Gastrocnemius medialis (tissue), 4 donors: ENCODE measurements at regions not wholly inside any gene's neighbourhood (a gene's known extent, or its start where the extent isn't known, plus 50 kb on each side); places are given as distances from the start of the nearest gene placed in this dataset.

Source experiments
- ATAC-seq, 2 donors: fragments of 150-250 bp; one replicate each; pipeline ENCODE4 v1.9.1; 2016
- DNase-seq, 2 donors: peaks; one replicate each; pipeline ENCODE4 v3.0.0-alpha.2; 2019
- H3K27ac ChIP-seq, 4 donors: fragments of 200-600 bp; sonication (generic); 1 replicate in 1 of 4; 2 replicates in 3 of 4; pipeline ENCODE4 v1.5.1; 2016 to 2018; ENCODE audit warnings: mild to moderate bottlenecking in 2 of 4, moderate library complexity in 1 of 4
- H3K27me3 ChIP-seq, 3 donors: fragments of 200-600 bp; sonication (generic) in 2 of 3; 1 replicate in 1 of 3; 2 replicates in 2 of 3; pipeline versions ENCODE4 v1.5.1 to v1.6.0; 2016 to 2019; ENCODE audit warnings: mild to moderate bottlenecking in 1 of 3, moderate library complexity in 1 of 3
- H3K36me3 ChIP-seq, 2 donors: fragments of 200-600 bp; sonication (generic) in 1 of 2; one replicate each; pipeline ENCODE4 v1.5.1; 2017 to 2018
- H3K4me1 ChIP-seq, 2 donors: fragments of 200-600 bp; sonication (generic) in 1 of 2; one replicate each; pipeline ENCODE4 v1.5.1; 2016 to 2017; ENCODE audit warnings: mild to moderate bottlenecking in 2 of 2
- H3K4me3 ChIP-seq, 4 donors: fragments of 200-600 bp; sonication (generic) in 3 of 4; 1 replicate in 1 of 4; 2 replicates in 3 of 4; pipeline ENCODE4 v1.5.1; 2016 to 2019; ENCODE audit warnings: mild to moderate bottlenecking in 2 of 4
- H3K9me3 ChIP-seq, 3 donors: fragments of 200-600 bp; sonication (generic) in 2 of 3; 1 replicate in 1 of 3; 2 replicates in 2 of 3; pipeline ENCODE4 v1.5.1; 2016 to 2019
- CTCF ChIP-seq, 5 experiments: fragments of 450-650 bp in 3 of 5; fragments of 200-600 bp in 2 of 5; sonication (generic) in 2 of 5; IDR thresholded peaks in 4 of 5; conservative IDR thresholded peaks in 1 of 5; 1 replicate in 4 of 5; 2 replicates in 1 of 5; pipeline ENCODE4 v1.5.1; 2016 to 2019; ENCODE audit warnings: antibody characterized with exemption in 5 of 5, mild to moderate bottlenecking in 3 of 5, moderate library complexity in 3 of 5
- POLR2A ChIP-seq, 2 donors: fragments of 450-650 bp; IDR thresholded peaks; one replicate each; pipeline ENCODE4 v1.6.1; 2017; ENCODE audit warnings: antibody characterized with exemption in 2 of 2, mild to moderate bottlenecking in 2 of 2, moderate library complexity in 2 of 2
- in situ Hi-C, 4 donors: fragments of 200-750 bp; cut with MboI; loops; one replicate each; pipeline versions ENCODE4 v1.15.0 to v1.8.0; 2017; ENCODE audit warnings: low sequenced_read_pairs in 4 of 4
- intact Hi-C: fragments of 100-400 bp; cut with DNase I; formaldehyde crosslinking; loops from one replicate; pipeline ENCODE4 v1.15.1; 2023; ENCODE audit warnings: low total_unique reads

GRCh38 chr21:22885079-22885478 is 1886.9 kb downstream of the NCAM2 start:
- ATAC-seq: no peak
- TF ChIP-seq CTCF (IDR thresholded peaks at IDR 0.05 in 4 of 5, conservative IDR thresholded peaks at IDR 0.05 in 1 of 5) (no peak), POLR2A (IDR thresholded peaks at IDR 0.05) (no peak)
- in situ Hi-C loops: no loop called here
- no peaks in the 10 kb centered on the region for H3K27me3 ChIP-seq
- intact Hi-C loops: loop anchor here (2.0 kb wide), 1 partner anchor 20 kb away; no protein-coding TSS in a partner anchor
- no peak for DNase-seq
- no peak overlapping the region for H3K4me3 ChIP-seq
- no peaks in the 10 kb centered on the region for H3K9me3 ChIP-seq
- no peaks in the 10 kb centered on the region for H3K4me1 ChIP-seq
- no peak overlapping the region for H3K27ac ChIP-seq
- H3K36me3 ChIP-seq: no peaks in the 10 kb centered on the region

GRCh38 chr21:22885614-22886013 is 1887.4 kb downstream of the NCAM2 start:
- Histone ChIP-seq H3K4me1 (no peaks in the 10 kb centered on the region), H3K4me3 (no peak overlapping the region), H3K9me3 (no peaks in the 10 kb centered on the region), H3K27me3 (no peaks in the 10 kb centered on the region), H3K27ac (no peak overlapping the region), H3K36me3 (no peaks in the 10 kb centered on the region)
- TF ChIP-seq CTCF (IDR thresholded peaks at IDR 0.05 in 4 of 5, conservative IDR thresholded peaks at IDR 0.05 in 1 of 5) (no peak), POLR2A (IDR thresholded peaks at IDR 0.05) (no peak)
- in situ Hi-C loops: no loop called here
- DNase-seq: no peak
- intact Hi-C loops: loop anchor here (2.0 kb wide), 1 partner anchor 21 kb away; no protein-coding TSS in a partner anchor
- no peak for ATAC-seq

- ATAC-seq: no peak
- intact Hi-C loops (no loop called here), in situ Hi-C loops (no loop called here)
- H3K4me1 ChIP-seq: no peaks in the 10 kb centered on the region
- no peaks in the 10 kb centered on the region for H3K36me3 ChIP-seq
- H3K27ac ChIP-seq: no peak overlapping the region
- H3K27me3 ChIP-seq: no peaks in the 10 kb centered on the region
- H3K4me3 ChIP-seq: no peak overlapping the region
- H3K9me3 ChIP-seq: no peaks in the 10 kb centered on the region
- DNase-seq: no peak
- no peak for TF ChIP-seq CTCF (IDR thresholded peaks at IDR 0.05 in 4 of 5, conservative IDR thresholded peaks at IDR 0.05 in 1 of 5)
- no peak for TF ChIP-seq POLR2A (IDR thresholded peaks at IDR 0.05)
These were observed 1891.2 kb downstream of the NCAM2 start for GRCh38 chr21:22889445-22889844.

DNA sequence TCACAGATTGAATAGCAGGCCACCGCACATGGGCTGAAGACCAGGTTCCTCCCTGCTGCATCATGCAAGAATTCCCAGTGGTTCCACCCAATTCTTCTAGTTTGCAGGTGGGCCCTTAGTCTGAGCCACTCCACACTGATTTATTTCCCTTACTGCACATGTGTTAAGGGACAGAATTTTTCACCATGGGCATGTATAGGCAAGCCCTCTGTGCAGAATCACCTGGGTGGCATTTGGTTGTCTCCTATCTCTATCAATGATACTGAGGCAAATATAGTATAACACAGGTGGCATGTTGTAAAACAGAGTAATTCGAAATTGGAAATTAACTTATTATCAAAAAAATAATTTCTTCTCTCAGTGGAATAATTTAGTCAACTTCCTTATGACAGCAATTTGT is 1892.4 kb downstream of the NCAM2 start:
- Histone ChIP-seq H3K4me1 (no peaks in the 10 kb centered on the region), H3K9me3 (no peaks in the 10 kb centered on the region), H3K4me3 (no peak overlapping the region), H3K27ac (no peak overlapping the region), H3K36me3 (no peaks in the 10 kb centered on the region), H3K27me3 (no peaks in the 10 kb centered on the region)
- no peak for DNase-seq
- intact Hi-C loops: no loop called here
- in situ Hi-C loops: no loop called here
- no peak for ATAC-seq
- no peak for TF ChIP-seq CTCF (IDR thresholded peaks at IDR 0.05 in 4 of 5, conservative IDR thresholded peaks at IDR 0.05 in 1 of 5)
- TF ChIP-seq POLR2A (IDR thresholded peaks at IDR 0.05): no peak

DNA sequence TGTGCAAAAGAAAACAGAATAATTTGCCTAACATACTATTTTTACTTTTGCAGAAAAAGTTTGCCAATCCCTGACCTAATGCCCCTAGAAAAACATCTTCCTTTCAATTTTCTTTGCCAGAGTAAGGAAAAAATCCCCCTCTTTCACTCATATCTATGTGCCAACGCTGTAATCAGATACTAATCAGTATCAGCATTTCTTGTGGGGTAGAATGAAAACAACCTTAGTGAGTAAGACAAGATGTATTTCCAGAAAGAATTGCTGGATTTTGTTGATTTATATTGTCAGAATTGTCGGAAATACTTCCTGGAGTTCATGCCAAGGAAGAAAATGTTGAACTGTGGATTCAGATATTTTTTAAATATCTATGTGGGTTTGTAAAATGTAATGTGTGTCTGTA is 1893.8 kb downstream of the NCAM2 start:
- in situ Hi-C loops (no loop called here), intact Hi-C loops (no loop called here)
- DNase-seq (no peak), ATAC-seq (no peak)
- Histone ChIP-seq H3K9me3 (no peaks in the 10 kb centered on the region), H3K27me3 (no peaks in the 10 kb centered on the region), H3K4me1 (no peaks in the 10 kb centered on the region), H3K4me3 (no peak overlapping the region), H3K27ac (no peak overlapping the region), H3K36me3 (no peaks in the 10 kb centered on the region)
- TF ChIP-seq POLR2A (IDR thresholded peaks at IDR 0.05) (no peak), CTCF (IDR thresholded peaks at IDR 0.05 in 4 of 5, conservative IDR thresholded peaks at IDR 0.05 in 1 of 5) (no peak)
